ENCODE measurements at regions not wholly inside any gene's neighbourhood (a gene's known extent, or its start where the extent isn't known, plus 50 kb on each side); places are given as distances from the start of the nearest gene placed in this dataset.

DNA sequence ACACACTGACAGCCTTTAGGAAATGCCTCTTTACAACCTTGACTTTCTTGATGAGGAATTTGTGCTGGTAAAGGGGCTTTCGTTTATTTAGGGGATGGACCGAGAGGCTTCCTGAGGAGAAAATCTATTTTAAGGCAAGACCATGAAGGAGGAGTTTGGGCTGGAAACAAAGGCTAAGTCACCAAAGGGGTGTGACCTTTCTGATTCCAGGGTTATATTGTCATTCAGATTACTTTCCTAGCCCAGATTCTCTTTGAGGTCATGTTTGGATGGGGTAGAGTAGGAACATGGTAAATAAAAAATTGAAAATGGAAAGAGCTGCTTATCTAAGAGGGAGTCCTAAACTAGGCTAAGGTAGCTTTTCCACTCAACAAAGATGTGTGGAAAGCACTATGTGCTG is 77.1 kb upstream of the UGP2 start:
- Histone ChIP-seq H3K4me3 (ENCODE audit: low read length) (no peak overlapping the region), H3K4me2 (ENCODE audit: low read length) (no peak overlapping the region), H3K9ac (ENCODE audit: low read length) (no peak overlapping the region)

GRCh38 chr2:63765117-63765516 is 76.6 kb upstream of the UGP2 start:
- no peaks in the 10 kb centered on the region for H3F3A ChIP-seq (ENCODE audit: insufficient read depth, low read length, poor library complexity, severe bottlenecking)
- H3K36me3 ChIP-seq (ENCODE audit: insufficient read depth, low read length), result no peaks in the 10 kb centered on the region
- no peak overlapping the region for H3K27ac ChIP-seq (ENCODE audit: low read length)
- no peak overlapping the region for H3K4me3 ChIP-seq (ENCODE audit: low read length)
- TF ChIP-seq EZH2 (IDR thresholded peaks at IDR 0.05; ENCODE audit: borderline replicate concordance, insufficient read depth, low read length, poor library complexity, severe bottlenecking), result no peak
- no peak for TF ChIP-seq POLR2AphosphoS5 (IDR thresholded peaks at IDR 0.05)
- no peak for TF ChIP-seq REST (IDR thresholded peaks at IDR 0.05; ENCODE audit: borderline replicate concordance)
- no peak for TF ChIP-seq EP300 (conservative IDR thresholded peaks at IDR 0.05; ENCODE audit: poor library complexity, severe bottlenecking)
- no peak for TF ChIP-seq SMC3 (conservative IDR thresholded peaks at IDR 0.05; ENCODE audit: poor library complexity)
- TF ChIP-seq TAF1 (IDR thresholded peaks at IDR 0.05; ENCODE audit: low read depth), result no peak
- no peak for TF ChIP-seq CTCF (IDR thresholded peaks at IDR 0.05; ENCODE audit: poor library complexity, severe bottlenecking)
- TF ChIP-seq MXI1 (conservative IDR thresholded peaks at IDR 0.05; ENCODE audit: poor library complexity, severe bottlenecking), result no peak
- TF ChIP-seq RAD21 (conservative IDR thresholded peaks at IDR 0.05), result no peak
- H2AFZ ChIP-seq (ENCODE audit: low read depth, low read length), result no peak overlapping the region
- no peaks in the 10 kb centered on the region for H3K9me2 ChIP-seq (ENCODE audit: insufficient read depth, low read length)
- H3K4me2 ChIP-seq (ENCODE audit: low read length), result no peak overlapping the region
- H4K20me1 ChIP-seq (ENCODE audit: insufficient read depth), result no peaks in the 10 kb centered on the region
- H3K9me3 ChIP-seq (ENCODE audit: low read length), result peaks cover 3% of the 10 kb centered on the region
- H3K9ac ChIP-seq (ENCODE audit: low read length), result no peak overlapping the region
- no peaks in the 10 kb centered on the region for H3K27me3 ChIP-seq (ENCODE audit: insufficient read depth, low read depth, low read length)
- no peaks in the 10 kb centered on the region for H3K79me2 ChIP-seq (replicated peaks; ENCODE audit: insufficient read depth, low read length)

More for the DNA sequence above, 77.1 kb upstream of the UGP2 start:
- no peaks in the 10 kb centered on the region for H3K36me3 ChIP-seq (ENCODE audit: insufficient read depth, low read length)
- no peaks in the 10 kb centered on the region for H3F3A ChIP-seq (ENCODE audit: insufficient read depth, low read length, poor library complexity, severe bottlenecking)
- no peaks in the 10 kb centered on the region for H3K79me2 ChIP-seq (replicated peaks; ENCODE audit: insufficient read depth, low read length)
- H4K20me1 ChIP-seq (ENCODE audit: insufficient read depth), result no peaks in the 10 kb centered on the region
- no peak overlapping the region for H3K27ac ChIP-seq (ENCODE audit: low read length)
- peaks cover 3% of the 10 kb centered on the region for H3K9me3 ChIP-seq (ENCODE audit: low read length)
- TF ChIP-seq EP300 (conservative IDR thresholded peaks at IDR 0.05; ENCODE audit: poor library complexity, severe bottlenecking) (no peak), SMC3 (conservative IDR thresholded peaks at IDR 0.05; ENCODE audit: poor library complexity) (no peak), EZH2 (IDR thresholded peaks at IDR 0.05; ENCODE audit: borderline replicate concordance, insufficient read depth, low read length, poor library complexity, severe bottlenecking) (no peak), POLR2AphosphoS5 (IDR thresholded peaks at IDR 0.05) (no peak), RAD21 (conservative IDR thresholded peaks at IDR 0.05) (no peak), MXI1 (conservative IDR thresholded peaks at IDR 0.05; ENCODE audit: poor library complexity, severe bottlenecking) (no peak), REST (IDR thresholded peaks at IDR 0.05; ENCODE audit: borderline replicate concordance) (no peak)
- no peak overlapping the region for H2AFZ ChIP-seq (ENCODE audit: low read depth, low read length)
- H3K9me2 ChIP-seq (ENCODE audit: insufficient read depth, low read length), result no peaks in the 10 kb centered on the region
- H3K27me3 ChIP-seq (ENCODE audit: insufficient read depth, low read depth, low read length), result no peaks in the 10 kb centered on the region

Measured in neural cell (in vitro differentiated cells).